ENCODE measurements at regions not wholly inside any gene's neighbourhood (a gene's known extent, or its start where the extent isn't known, plus 50 kb on each side); places are given as distances from the start of the nearest gene placed in this dataset.

GRCh38 chr11:10638316-10638925, 55.1 kb downstream of the IRAG1 start (continued):
- TF ChIP-seq ZBTB33 (IDR thresholded peaks at IDR 0.05) = no peak
- no peak for TF ChIP-seq HNF4A (conservative IDR thresholded peaks at IDR 0.05)
- TF ChIP-seq FOXA2 (IDR thresholded peaks at IDR 0.05) = no peak
- TF ChIP-seq FOXA1 (IDR thresholded peaks at IDR 0.05) = no peak
- TF ChIP-seq EGR1 (IDR thresholded peaks at IDR 0.05; ENCODE audit: low read depth in 2 of 2) = no peak
- TF ChIP-seq TAF1 (conservative IDR thresholded peaks at IDR 0.05) = no peak
- no peak for TF ChIP-seq RXRA (IDR thresholded peaks at IDR 0.05)

- Histone ChIP-seq H3K9me3 (ENCODE audit: control insufficient read depth in 4 of 4, low read length in 3 of 4) (no peaks in the 10 kb centered on the region), H3K9ac (ENCODE audit: low read depth in 1 of 2, low read length in 2 of 2) (no peak overlapping the region), H3K36me3 (ENCODE audit: control insufficient read depth in 4 of 4, insufficient read depth in 3 of 4, low read depth in 1 of 4, low read length in 3 of 4) (no peaks in the 10 kb centered on the region), H3K4me3 (ENCODE audit: low read depth in 1 of 3, low read length in 3 of 3) (no peak overlapping the region), H3K27me3 (ENCODE audit: control insufficient read depth in 4 of 4, insufficient read depth in 4 of 4, low read length in 3 of 4) (no peaks in the 10 kb centered on the region), H3K27ac (ENCODE audit: low read depth in 1 of 2, low read length in 2 of 2) (no peak overlapping the region), H3K4me1 (ENCODE audit: control insufficient read depth in 4 of 4, insufficient read depth in 4 of 4, low read length in 3 of 4) (peaks cover 0 to 4% (median 0%) of the 10 kb centered on the region in 4 donors)
- TF ChIP-seq HNF4G (IDR thresholded peaks at IDR 0.05) = no peak
- TF ChIP-seq REST (IDR thresholded peaks at IDR 0.05) = no peak
- TF ChIP-seq FOXA2 (IDR thresholded peaks at IDR 0.05) = no peak
- TF ChIP-seq SP1 (IDR thresholded peaks at IDR 0.05) = no peak
- TF ChIP-seq GABPA (IDR thresholded peaks at IDR 0.05 in 1 of 2, conservative IDR thresholded peaks at IDR 0.05 in 1 of 2) = no peak
- no peak for TF ChIP-seq YY1 (IDR thresholded peaks at IDR 0.05)
- no peak for TF ChIP-seq FOXA1 (IDR thresholded peaks at IDR 0.05)
- no peak for TF ChIP-seq RXRA (IDR thresholded peaks at IDR 0.05)
- no peak for TF ChIP-seq JUND (IDR thresholded peaks at IDR 0.05)
- no peak for TF ChIP-seq CTCF (IDR thresholded peaks at IDR 0.05; ENCODE audit: low read depth, low read length, missing input control)
- TF ChIP-seq MAX (IDR thresholded peaks at IDR 0.05) = no peak
- no peak for TF ChIP-seq RAD21 (IDR thresholded peaks at IDR 0.05)
- TF ChIP-seq ATF3 (IDR thresholded peaks at IDR 0.05) = no peak
- no peak for TF ChIP-seq ZBTB33 (IDR thresholded peaks at IDR 0.05)
- no peak for TF ChIP-seq HNF4A (conservative IDR thresholded peaks at IDR 0.05)
- TF ChIP-seq NR2F2 (IDR thresholded peaks at IDR 0.05) = no peak
- TF ChIP-seq TAF1 (conservative IDR thresholded peaks at IDR 0.05) = no peak
- no peak for DNase-seq (ENCODE audit: low spot score)
- WGBS = 58% methylated on average over 1 of the region's 1 CpG
Measured at GRCh38 chr11:10637731-10638151, 55.8 kb downstream of the IRAG1 start.

Measured in liver (tissue), 8 donors.